GM04503 (cell line): ENCODE measurements at regions not wholly inside any gene's neighbourhood (a gene's known extent, or its start where the extent isn't known, plus 50 kb on each side); places are given as distances from the start of the nearest gene placed in this dataset.
"Not testable (repeated sequence)": the region's sequence is repeated elsewhere in the genome, so short reads cannot be mapped to it uniquely, and the experiment has no call there.

Experiments used
- DNase-seq: peaks from one replicate; pipeline ENCODE4 v3.0.0-alpha.2; 2012; ENCODE audit warnings: low read depth

GRCh38 chr10:9045311-9045710 lies 990.8 kb downstream of the GATA3 start:
- DNase-seq = no peak

GRCh38 chr10:9051328-9051974 lies 997.0 kb downstream of the GATA3 start:
- DNase-seq = no peak

DNA sequence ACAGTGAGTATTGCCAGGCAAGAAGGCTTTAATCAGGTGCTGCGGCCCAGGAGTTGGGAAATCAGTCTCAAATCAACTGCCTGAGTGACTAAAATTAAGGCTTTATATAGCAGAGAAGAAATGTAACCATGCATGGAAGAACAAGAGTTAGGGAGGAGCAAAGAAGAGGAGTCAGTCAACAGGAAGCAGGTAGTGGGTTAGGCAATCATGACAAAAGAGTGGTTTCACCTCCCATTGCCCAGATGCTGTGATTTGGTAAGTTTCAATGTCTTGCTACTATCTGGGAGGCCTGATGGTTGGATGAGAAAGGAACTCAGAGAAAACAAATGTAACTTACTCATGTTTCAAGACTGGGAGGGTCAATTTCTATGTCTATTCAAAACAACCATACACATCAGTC lies 998.3 kb downstream of the GATA3 start:
- no peak for DNase-seq

DNA sequence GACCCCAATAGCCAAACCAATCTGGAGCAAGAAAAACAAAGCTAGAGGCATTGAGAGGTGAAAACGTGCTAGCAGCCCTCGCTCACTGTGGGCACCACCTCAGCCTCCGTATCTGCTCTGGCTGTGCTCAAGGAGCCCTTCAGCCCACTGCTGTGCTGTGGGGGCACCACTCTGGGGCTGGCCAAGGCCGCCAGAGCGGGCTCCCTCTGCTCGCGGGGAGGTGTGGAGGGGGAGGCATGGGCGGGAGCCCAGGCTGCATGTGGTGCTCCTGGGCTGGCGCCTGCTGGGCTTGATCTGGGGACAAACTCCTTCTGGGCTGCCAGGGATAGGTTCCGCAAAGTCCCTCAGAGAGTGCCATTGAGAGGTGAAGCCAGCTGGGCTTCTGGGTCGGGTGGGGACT lies 1002.0 kb downstream of the GATA3 start:
- DNase-seq = no peak

DNA sequence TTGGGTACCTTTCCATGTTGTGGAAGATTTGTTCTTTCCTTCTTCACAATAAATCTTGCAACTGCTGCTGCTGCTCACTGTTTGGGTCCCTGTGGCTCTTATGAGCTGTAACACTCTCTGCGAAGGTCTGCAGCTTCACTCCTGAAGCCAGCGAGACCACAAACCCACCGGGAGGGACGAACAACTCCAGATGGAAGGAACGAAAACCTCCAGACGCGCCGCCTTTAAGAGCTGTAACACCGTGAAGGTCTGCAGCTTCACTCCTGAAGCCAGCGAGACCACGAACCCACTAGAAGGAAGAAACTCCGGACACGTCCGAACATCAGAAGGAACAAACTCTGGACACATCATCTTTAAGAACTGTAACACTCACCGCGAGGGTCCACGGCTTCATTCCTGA lies 1002.8 kb downstream of the GATA3 start:
- DNase-seq = not testable (repeated sequence)

DNA sequence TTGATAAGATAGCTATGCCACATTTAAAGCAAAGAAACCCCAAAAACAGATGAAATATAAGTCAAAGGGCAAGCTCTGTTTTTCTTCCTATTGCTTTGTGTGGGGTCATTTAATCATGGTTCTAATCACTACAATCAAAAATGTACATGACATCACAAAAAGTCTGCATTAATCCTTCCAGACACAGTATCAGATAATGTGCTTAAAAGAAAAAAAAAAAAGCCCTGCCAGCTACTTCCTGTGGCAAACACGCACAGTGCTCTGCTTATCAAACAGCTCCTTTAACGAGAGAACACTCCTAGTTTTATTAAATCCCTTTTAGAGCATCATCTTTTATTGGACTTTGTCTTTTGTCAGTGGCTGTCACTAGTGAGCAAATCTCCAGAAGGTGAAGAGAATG lies 1005.8 kb downstream of the GATA3 start:
- DNase-seq = no peak

DNA sequence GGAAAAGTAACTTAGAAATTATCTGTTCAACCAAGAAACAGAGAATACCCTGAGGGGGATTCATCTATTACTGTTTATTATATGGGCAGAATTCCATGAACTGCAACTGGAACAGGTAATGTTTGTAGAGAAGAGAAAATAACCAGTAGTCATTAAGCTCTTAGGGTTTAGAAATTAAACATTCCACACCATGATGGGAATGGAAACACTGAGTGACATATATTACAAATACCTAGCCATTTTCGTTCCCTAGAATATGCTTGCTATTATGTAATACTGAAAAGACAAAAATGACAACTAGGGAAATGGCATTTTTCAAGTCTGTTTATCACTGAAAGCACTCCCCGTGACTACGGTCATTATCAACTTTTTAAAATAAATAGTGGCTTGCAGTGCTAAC lies 1007.4 kb downstream of the GATA3 start:
- no peak for DNase-seq

DNA sequence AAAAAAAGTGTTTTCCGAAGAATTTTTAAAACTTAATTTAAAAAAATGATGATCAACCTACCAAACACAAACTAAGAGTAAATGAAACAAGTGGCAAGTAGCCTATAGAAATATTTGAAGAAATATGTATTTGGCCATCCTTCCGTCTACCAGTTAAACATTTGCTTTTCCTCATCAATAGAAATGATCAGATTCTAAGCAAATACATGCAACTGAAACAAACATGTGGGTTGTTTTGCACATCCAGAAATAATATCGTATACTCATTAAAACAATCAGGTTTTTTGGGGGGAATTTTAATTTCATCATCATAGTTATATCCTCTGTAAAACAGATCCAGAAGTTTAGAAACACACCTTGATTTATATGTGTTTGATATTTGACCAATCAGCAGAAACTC lies 1011.7 kb downstream of the GATA3 start:
- DNase-seq = no peak

DNA sequence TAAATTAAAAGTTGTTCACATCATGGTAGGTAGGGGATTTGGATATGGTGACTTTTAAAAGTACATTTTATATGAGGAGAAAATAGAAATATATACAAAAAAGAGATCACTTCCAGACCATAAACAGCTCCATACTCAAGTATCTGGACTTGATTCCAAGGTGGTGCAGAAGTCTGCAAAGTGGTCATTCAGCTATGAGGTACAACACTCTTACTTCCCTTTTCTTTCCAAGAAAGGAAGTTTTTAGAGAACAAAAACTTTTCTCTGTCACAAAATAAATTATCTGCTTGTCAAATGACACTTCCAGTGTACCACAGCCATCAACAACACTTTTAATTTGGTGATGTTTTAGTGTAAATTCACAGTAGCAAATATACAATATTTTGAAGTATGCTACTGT lies 1013.5 kb downstream of the GATA3 start:
- no peak for DNase-seq

DNA sequence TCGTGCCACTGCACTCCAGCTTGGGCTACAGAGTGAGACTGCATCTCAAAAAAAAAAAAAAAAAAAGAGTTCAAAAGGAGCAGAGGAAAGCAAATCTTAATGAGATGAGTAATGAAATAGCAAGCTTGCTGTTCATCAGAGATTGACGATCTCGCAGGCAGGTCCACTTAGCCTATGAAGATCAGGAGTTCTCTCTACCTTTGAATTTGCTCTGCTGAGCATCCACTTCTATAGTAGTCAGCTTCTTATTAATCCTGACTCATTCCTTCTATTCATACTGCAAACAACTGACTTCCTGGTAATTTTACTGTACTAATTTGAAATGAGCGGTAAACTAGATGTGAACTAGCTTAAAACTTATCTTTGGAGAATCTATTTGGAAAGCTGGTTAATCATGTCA lies 1014.6 kb downstream of the GATA3 start:
- DNase-seq = no peak

DNA sequence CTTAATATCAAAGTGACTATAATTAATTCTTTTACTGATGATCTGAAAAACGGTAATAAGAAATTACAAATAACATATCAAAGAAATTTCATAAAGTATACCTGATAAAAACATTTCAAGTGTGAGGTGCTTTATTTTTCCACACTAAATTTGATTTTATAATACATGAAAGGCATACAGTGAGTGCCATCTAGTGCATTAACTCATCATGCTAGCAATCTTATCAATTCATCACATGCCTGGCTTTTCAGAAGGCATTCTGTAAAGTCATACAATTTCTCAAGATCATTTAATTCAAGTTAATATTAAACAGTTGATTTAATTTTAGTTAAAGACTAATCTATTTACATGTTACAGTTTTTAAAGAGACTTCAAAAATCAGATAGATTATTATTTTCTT lies 1020.9 kb downstream of the GATA3 start:
- no peak for DNase-seq

DNA sequence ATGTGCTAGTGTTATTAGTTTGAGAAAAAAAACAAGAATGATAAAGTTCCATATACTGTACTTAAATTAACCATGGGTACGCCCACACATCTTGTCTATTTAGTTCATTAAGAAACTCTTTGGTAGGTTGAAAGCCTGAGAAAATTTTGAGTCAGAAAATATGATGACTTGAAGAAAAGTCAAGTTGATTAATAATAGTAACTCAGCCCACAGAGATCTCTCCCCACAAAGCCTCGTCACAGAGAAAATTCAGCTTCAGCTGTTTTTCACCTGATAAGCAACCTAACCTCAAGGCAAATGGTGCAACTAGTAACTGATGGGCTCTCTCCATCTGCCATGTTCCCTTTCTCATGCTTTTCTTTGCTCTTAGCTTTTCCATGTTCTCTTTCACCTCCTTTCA lies 1021.6 kb downstream of the GATA3 start:
- no peak for DNase-seq

- DNase-seq = no peak
Observed at GRCh38 chr10:9081253-9081652, 1026.8 kb downstream of the GATA3 start.

- DNase-seq = no peak
Observed at GRCh38 chr10:9081961-9082360, 1027.5 kb downstream of the GATA3 start.

DNA sequence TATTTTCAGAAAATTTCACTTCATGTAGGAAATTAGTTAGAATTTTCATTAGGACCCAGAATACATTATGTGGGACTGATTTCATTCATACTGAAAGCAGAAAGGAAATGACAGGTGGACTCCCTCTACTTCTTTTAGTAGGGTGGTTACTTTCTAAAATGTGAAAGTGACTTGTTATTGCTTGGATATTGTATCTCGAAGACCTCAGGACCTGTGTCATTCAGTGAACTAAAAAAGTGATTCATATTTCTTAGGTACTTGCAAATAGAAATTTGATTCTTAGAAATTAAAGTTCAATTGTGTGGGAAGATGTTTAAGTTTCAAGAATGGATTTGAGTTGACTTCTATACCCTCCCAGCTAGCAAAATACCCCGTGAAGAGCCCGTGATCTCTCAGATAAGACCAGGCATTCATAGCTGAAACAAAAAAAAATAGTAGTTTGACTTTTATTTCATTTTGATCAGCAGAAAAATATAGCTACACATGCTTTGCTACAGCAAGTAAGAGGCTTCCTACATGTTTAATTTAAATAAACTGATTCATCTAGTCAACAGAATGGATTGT lies 1037.1 kb downstream of the GATA3 start:
- no peak for DNase-seq

DNA sequence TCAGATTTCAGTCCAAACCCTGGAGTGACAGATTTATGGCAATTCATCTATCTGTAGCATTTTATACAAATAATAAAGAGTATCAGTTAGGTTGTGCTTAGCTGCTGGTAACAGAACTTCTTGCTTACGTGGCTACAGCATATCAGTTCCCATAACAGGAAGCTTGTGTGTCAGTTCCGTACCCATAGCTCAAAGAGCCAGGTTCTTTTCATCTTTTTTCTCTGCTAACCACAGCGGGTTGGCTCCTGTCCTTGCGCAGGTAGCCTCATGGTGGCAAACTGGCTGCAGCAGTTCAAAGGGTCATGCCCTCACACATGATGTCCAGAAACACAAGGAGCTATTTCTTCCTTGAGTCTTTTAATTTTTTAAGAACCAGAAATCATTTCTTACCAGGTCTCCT lies 1041.8 kb downstream of the GATA3 start:
- no peak for DNase-seq

DNA sequence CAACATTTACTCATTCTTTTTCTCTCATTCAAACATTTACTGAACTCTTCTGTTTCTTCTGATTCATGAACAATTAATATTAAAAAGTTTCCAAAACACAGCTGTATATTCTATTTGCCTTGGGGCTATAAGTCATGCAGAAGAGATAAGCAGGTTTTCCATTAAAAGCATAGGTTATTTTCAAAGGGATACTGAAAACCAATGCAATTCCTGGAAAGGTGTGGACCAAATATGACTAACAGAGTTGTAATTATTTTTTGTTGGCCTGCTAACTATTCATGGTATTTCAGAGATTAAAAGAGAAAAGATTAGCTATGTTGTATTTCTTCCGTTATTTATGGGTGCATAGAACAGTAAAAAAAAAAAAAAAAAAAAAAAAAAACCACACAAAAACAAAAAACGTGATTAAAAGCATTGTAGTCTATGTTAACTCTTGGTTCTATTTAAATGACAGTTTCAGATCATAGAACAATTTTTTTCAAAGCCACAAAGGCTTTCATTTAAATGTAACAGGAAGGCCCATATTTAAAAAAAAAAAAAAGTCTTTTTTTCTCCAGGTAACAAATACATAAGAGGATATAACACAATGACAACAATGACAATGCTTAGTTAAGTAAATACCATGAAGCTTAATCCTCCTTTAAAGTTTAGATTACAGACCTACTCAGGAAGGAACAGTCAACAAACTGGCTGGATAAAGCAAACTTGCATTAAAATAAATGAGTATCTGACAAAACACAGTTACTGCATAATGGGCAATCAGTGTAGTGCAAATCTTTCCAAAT lies 1042.9 kb downstream of the GATA3 start:
- no peak for DNase-seq

GRCh38 chr10:9097991-9098306 lies 1043.5 kb downstream of the GATA3 start:
- no peak for DNase-seq

DNA sequence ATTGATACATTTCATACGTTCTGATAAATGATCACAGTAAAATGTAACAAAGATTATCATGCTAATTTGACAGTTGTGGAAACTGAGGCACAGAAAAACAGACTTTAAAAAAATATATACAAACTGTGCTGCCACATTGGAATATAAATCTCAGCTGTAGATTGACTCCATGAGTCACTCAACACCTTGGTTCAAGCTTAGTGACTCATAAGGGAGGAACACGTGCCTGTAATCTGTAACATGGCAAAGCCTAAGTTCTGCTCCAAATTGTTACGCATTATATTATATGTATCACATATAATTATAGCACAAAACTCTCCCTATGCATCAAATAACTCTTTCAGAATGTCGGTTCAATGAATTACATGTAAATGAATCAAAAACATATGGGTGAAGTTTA lies 1047.5 kb downstream of the GATA3 start:
- DNase-seq = no peak

DNA sequence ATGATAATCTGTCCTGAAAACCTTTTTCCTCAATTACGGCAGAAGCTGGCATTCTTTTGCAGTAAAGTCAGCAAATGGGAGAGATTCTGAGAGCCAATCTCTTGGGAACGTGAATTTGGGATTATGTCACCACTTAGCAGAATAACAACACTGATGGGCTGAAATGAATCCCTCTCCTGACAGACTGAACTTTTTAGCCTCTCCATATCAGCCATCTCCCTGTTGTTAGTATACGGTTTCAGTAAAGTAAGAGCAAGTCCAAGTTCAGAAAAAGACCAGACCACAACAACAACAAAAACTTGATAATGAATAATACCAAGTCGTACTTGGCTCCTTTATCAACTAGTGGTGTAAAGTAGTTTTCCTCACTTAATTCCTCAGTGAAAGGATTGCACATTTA lies 1048.8 kb downstream of the GATA3 start:
- DNase-seq = no peak

DNA sequence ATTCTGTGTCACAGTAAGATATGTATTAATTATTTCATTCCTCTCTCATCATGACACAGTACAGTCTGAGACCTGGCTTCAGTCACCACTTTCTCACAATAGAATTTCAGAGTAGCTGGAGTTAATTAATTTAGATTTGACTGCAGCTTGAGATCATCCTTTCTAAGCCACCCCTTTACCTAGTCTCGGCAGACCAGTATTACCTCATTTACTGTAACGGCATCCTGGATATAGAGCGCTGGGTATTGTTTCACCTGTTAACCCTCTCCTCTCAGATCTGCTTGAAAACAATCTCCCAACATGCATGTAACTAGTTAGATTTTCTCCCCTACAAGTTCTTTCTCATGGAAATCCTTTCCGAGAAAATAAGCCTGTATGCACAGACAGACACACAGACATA lies 1057.5 kb downstream of the GATA3 start:
- no peak for DNase-seq

- no peak for DNase-seq
Observed at GRCh38 chr10:9126728-9127127, 1072.2 kb downstream of the GATA3 start.

DNA sequence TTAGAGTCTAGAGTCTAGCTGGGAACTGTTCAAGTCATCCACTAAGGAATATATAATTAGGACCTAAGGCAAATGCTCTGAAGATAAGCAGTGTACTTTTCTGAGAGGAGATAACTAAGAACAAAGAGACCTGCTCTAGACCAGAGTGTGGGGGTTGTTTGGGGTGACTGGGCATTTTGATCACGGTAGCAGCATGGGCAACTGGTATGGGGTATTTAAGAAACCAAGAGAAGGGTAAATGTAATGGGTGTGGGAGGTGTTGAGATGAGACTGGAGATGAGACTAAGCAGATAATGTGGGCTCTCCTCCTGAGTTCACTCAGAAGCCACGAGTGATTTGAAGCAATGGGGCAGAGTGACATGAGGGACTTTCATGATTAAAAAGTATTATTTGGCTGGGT lies 1082.9 kb downstream of the GATA3 start:
- DNase-seq = no peak

DNA sequence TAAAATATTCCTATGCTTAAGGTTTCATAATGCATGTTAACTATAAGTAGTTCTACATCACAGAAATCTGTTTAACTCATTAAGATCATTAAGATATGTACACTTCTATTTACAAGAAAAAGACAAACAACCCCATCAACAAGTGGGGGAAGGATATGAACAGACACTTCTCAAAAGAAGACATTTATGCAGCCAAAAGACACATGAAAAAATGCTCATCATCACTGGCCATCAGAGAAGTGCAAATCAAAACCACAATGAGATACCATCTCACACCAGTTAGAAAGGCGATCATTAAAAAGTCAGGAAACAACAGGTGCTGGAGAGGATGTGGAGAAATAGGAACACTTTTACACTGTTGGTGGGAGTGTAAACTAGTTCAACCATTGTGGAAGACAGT lies 1084.3 kb downstream of the GATA3 start:
- DNase-seq = not testable (repeated sequence)
